ENCODE measurements at regions not wholly inside any gene's neighbourhood (a gene's known extent, or its start where the extent isn't known, plus 50 kb on each side); places are given as distances from the start of the nearest gene placed in this dataset.

- no peak overlapping the region for H3K9ac ChIP-seq (ENCODE audit: control insufficient read depth, extremely low read depth, insufficient read depth, low read length)
- no peaks in the 10 kb centered on the region for H3K9me3 ChIP-seq (ENCODE audit: control insufficient read depth, low read depth, low read length)
- H2AFZ ChIP-seq (ENCODE audit: control insufficient read depth, low read length), result no peak overlapping the region
- TF ChIP-seq EZH2 (IDR thresholded peaks at IDR 0.05; ENCODE audit: low read length) (no peak), CTCF (optimal IDR thresholded peaks at IDR 0.05 in 1 of 3, IDR thresholded peaks at IDR 0.05 in 1 of 3, conservative IDR thresholded peaks at IDR 0.05 in 1 of 3; ENCODE audit: extremely low read depth in 1 of 3, insufficient read depth in 2 of 3, low read length in 3 of 3) (no peak)
- H3K4me2 ChIP-seq (ENCODE audit: control insufficient read depth, extremely low read depth, insufficient read depth, low read depth, low read length), result no peak overlapping the region
- no peak for FAIRE-seq
- no peak for DNase-seq (ENCODE audit: low read depth, low spot score)
- H4K20me1 ChIP-seq (ENCODE audit: control insufficient read depth, extremely low read depth, insufficient read depth, low read length), result no peaks in the 10 kb centered on the region
- H3K27ac ChIP-seq (ENCODE audit: control insufficient read depth, insufficient read depth, low read length), result no peak overlapping the region
- no peaks in the 10 kb centered on the region for H3K79me2 ChIP-seq (ENCODE audit: control insufficient read depth, insufficient read depth, low read length)
- H3K36me3 ChIP-seq (ENCODE audit: control insufficient read depth in 2 of 2, extremely low read depth in 1 of 2, insufficient read depth in 2 of 2, low read length in 2 of 2), result no peaks in the 10 kb centered on the region
- no peak overlapping the region for H3K4me3 ChIP-seq (ENCODE audit: control insufficient read depth in 2 of 3, extremely low read depth in 1 of 3, insufficient read depth in 2 of 3, low read depth in 1 of 3, low read length in 3 of 3)
- dilution Hi-C loops (cut with MboI; ENCODE audit: extremely low pct_ligation_motif_present, low sequenced_read_pairs), result no loop called here
- no peaks in the 10 kb centered on the region for H3K4me1 ChIP-seq (ENCODE audit: control insufficient read depth, extremely low read depth, insufficient read depth, low read length)
- no peaks in the 10 kb centered on the region for H3K27me3 ChIP-seq (ENCODE audit: control insufficient read depth, extremely low read depth, insufficient read depth, low read length)
- no peaks in the 10 kb centered on the region for H3K9me1 ChIP-seq (ENCODE audit: control insufficient read depth, extremely low read depth, insufficient read depth, low read length)
Measured at GRCh38 chr3:176759815-176760506, 437.3 kb downstream of the TBL1XR1 start.

GRCh38 chr3:176757429-176757828, 439.9 kb downstream of the TBL1XR1 start:
- Histone ChIP-seq H3K4me3 (ENCODE audit: control insufficient read depth in 2 of 3, extremely low read depth in 1 of 3, insufficient read depth in 2 of 3, low read depth in 1 of 3, low read length in 3 of 3) (no peak overlapping the region), H3K4me1 (ENCODE audit: control insufficient read depth, extremely low read depth, insufficient read depth, low read length) (no peaks in the 10 kb centered on the region), H3K79me2 (ENCODE audit: control insufficient read depth, insufficient read depth, low read length) (no peaks in the 10 kb centered on the region), H3K9me1 (ENCODE audit: control insufficient read depth, extremely low read depth, insufficient read depth, low read length) (no peaks in the 10 kb centered on the region), H3K9me3 (ENCODE audit: control insufficient read depth, low read depth, low read length) (no peaks in the 10 kb centered on the region), H3K36me3 (ENCODE audit: control insufficient read depth in 2 of 2, extremely low read depth in 1 of 2, insufficient read depth in 2 of 2, low read length in 2 of 2) (no peaks in the 10 kb centered on the region), H2AFZ (ENCODE audit: control insufficient read depth, low read length) (no peak overlapping the region), H3K9ac (ENCODE audit: control insufficient read depth, extremely low read depth, insufficient read depth, low read length) (no peak overlapping the region), H3K4me2 (ENCODE audit: control insufficient read depth, extremely low read depth, insufficient read depth, low read depth, low read length) (no peak overlapping the region), H3K27me3 (ENCODE audit: control insufficient read depth, extremely low read depth, insufficient read depth, low read length) (no peaks in the 10 kb centered on the region), H4K20me1 (ENCODE audit: control insufficient read depth, extremely low read depth, insufficient read depth, low read length) (no peaks in the 10 kb centered on the region), H3K27ac (ENCODE audit: control insufficient read depth, insufficient read depth, low read length) (no peak overlapping the region)
- FAIRE-seq (no peak), DNase-seq (ENCODE audit: low read depth, low spot score) (no peak)
- dilution Hi-C loops (cut with MboI; ENCODE audit: extremely low pct_ligation_motif_present, low sequenced_read_pairs), result no loop called here
- TF ChIP-seq CTCF (optimal IDR thresholded peaks at IDR 0.05 in 1 of 3, IDR thresholded peaks at IDR 0.05 in 1 of 3, conservative IDR thresholded peaks at IDR 0.05 in 1 of 3; ENCODE audit: extremely low read depth in 1 of 3, insufficient read depth in 2 of 3, low read length in 3 of 3) (no peak), EZH2 (IDR thresholded peaks at IDR 0.05; ENCODE audit: low read length) (no peak)
